IPS-NIHi11 (cell line): ENCODE measurements at regions not wholly inside any gene's neighbourhood (a gene's known extent, or its start where the extent isn't known, plus 50 kb on each side); places are given as distances from the start of the nearest gene placed in this dataset.
"Not testable (repeated sequence)": the region's sequence is repeated elsewhere in the genome, so short reads cannot be mapped to it uniquely, and the experiment has no call there.

Experiments
- DNase-seq: peaks from one replicate; pipeline ENCODE4 v3.0.0; 2012; ENCODE audit warnings: mixed read lengths, low spot score

- DNase-seq, result not testable (repeated sequence)
These were observed 165.8 kb downstream of the TMEM121 start for GRCh38 chr14:105692110-105692685.

- no peak for DNase-seq
These were observed 168.6 kb downstream of the TMEM121 start for GRCh38 chr14:105694961-105695360.

- not testable (repeated sequence) for DNase-seq
These were observed 170.0 kb downstream of the TMEM121 start for GRCh38 chr14:105696388-105696787.

- not testable (repeated sequence) for DNase-seq
These were observed 171.0 kb downstream of the TMEM121 start for GRCh38 chr14:105697414-105697813.

DNA sequence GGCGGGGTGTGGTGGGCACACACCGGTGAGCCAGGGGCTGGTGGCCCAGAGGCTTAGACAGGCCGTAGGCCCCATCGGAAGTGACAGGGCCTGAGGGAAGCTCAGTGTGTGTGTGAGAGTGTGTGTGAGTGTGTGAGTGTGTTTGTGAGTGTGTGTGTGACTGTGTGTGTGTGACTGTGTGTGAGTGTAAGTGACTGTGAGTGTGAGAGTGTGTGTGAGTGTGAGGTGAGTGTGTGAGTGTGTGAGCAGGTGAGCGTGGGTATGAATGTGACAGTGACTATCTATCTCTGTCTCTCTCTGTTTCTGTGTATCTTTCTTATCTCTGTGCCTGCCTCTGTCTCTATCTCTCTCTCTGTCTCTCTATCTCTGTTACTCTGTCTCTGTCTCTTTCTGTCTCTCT, 171.6 kb downstream of the TMEM121 start:
- DNase-seq, result not testable (repeated sequence)

DNA sequence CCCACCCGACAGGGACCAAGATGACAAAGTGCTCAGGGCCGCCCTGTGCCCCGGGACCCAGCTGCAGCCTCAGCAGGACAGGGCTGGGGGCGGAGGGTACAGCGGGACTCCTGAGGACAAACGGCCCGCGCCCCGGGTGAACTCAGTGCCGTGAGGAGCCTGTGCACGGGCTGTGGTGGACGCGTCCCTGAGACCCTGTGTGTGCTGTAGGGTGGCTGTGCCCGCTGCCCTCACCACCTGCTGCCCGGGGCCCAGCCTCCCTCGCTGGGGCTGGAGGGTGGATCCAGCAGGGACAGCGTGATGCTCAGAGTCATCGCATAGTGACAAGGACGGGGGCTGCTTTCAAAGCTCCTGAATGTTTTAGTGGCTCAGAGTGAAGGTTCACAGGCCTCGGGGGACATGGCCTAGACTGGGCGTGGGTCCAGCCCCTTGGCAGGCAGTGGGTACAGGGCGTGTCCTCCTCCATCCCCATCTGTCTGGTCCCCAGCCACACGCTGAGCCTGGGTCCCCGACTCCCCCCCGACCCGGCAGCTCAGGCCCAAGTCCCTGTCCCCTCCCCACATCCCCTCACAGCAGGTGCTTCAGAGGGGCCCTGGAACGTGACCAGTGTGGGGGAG, 172.7 kb downstream of the TMEM121 start:
- DNase-seq, result not testable (repeated sequence)

GRCh38 chr14:105699706-105700105, 173.3 kb downstream of the TMEM121 start:
- DNase-seq, result not testable (repeated sequence)

GRCh38 chr14:105700146-105700545, 173.8 kb downstream of the TMEM121 start:
- not testable (repeated sequence) for DNase-seq

DNA sequence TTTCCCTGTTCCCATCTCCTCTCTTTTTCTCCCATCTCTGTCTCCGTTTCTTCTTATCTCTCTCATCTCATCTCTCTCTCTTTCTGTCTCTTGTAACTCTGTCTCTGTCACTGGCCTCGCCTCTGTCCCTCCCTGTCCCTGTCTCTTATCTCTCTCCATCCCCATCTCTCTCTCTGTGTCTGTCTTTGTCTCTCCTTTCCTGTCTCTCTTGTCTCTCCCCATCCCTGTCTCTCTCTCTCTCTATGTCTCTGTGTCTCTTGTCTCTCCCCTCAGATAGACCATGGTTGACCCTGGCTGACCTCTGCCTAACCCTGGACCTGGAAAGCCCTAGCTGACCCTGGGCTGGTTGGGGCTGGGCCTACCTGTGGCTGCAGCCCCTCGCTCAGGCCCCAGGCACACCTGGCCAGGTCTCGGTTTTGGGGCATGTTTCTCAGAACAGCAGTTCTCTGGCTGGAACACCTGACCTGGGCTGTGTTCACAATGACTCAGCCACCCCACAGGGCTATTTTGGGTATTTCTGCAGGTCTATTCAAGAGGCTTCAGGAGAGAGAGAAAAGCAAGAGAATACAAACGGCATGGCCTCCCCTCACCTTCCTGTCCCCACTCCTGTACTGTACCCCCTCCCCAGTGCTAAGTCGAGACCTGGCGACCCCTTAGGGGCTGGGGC, 174.4 kb downstream of the TMEM121 start:
- DNase-seq, result no peak

- no peak for DNase-seq
These were observed 175.3 kb downstream of the TMEM121 start for GRCh38 chr14:105701456-105702274.

DNA sequence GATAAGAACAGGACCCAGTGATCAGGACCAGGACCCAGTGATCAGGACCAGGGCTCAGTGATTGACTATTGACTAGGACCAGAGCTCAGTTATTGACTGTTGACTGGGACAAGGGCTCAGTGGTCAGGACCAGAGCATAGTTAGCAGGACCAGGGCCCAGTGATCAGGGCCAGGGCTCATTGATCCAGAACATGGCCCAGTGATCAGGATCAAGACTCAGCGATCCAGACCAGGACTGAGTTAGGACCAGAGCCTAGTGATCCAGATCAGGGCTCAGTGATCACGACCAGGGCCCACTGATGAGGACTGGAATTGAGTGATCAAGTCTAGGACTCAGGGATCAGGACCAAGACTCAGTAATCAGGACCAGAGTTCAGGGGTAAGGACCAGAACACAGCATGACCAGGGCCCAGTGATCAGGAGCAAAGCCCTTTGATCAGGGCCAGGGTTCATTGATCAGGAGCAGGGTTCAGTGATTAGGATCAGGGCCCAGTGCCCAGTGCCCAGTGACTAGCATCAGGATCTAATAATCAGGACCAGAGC, 176.0 kb downstream of the TMEM121 start:
- no peak for DNase-seq

DNA sequence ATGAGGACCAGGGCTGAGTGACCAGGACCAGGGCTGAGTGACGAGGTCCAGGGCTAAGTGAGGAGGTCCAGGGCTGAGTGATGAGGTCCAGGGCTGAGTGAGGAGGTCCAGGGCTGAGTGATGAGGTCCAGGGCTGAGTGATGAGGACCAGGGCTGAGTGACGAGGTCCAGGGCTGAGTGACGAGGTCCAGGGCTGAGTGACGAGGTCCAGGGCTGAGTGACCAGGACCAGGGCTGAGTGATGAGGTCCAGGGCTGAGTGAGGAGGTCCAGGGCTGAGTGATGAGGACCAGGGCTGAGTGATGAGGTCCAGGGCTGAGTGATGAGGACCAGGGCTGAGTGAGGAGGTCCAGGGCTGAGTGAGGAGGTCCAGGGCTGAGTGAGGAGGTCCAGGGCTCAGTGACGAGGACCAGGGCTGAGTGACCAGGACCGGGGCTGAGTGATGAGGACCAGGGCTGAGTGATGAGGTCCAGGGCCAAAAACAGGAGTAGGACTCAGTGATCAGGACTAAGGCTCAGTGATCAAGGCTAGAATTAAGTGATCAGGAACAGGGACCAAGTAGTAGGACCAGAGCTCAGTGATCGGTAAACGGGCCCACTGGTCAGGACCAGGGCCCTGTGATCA, 176.8 kb downstream of the TMEM121 start:
- not testable (repeated sequence) for DNase-seq

GRCh38 chr14:105704091-105704490, 177.7 kb downstream of the TMEM121 start:
- not testable (repeated sequence) for DNase-seq

DNA sequence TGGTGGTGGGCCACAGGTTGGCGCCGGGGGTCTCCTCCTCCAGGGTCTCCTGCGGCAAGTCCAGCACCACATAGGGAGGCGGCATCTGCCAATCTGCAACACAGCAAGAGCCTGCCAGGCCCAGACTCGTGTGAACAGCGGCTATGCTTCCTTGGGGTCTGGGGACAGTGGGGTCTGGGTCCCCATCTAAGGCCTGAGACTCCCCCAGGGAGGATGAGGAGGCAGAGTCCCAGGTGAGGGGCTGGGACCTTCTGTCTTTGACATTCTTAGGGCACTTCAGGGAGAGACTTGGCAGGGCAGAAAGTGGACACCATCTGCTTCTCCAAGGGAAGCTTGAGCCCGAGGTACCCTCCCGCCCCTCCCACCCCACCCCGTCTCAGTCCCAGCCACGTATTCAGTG, 178.1 kb downstream of the TMEM121 start:
- not testable (repeated sequence) for DNase-seq

- not testable (repeated sequence) for DNase-seq
These were observed 179.1 kb downstream of the TMEM121 start for GRCh38 chr14:105705512-105705861.

- not testable (repeated sequence) for DNase-seq
These were observed 179.7 kb downstream of the TMEM121 start for GRCh38 chr14:105705862-105706700.

DNA sequence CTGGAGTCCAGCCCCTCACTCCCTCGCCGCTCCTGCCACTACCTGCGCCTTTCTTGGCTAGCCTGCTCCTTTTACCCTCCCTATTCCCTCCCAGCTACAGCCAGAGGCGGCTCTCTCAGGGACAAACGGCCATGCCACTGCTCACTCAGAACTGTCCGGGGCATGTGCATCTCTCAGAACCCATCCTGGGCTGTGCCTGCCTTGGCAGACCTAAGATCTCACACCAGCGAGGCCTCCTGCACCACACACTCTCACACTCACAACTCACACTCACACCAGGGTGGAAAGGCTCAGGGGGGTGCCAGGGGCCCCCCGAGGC, 180.3 kb downstream of the TMEM121 start:
- not testable (repeated sequence) for DNase-seq

GRCh38 chr14:105707099-105707498, 180.7 kb downstream of the TMEM121 start:
- DNase-seq, result not testable (repeated sequence)

DNA sequence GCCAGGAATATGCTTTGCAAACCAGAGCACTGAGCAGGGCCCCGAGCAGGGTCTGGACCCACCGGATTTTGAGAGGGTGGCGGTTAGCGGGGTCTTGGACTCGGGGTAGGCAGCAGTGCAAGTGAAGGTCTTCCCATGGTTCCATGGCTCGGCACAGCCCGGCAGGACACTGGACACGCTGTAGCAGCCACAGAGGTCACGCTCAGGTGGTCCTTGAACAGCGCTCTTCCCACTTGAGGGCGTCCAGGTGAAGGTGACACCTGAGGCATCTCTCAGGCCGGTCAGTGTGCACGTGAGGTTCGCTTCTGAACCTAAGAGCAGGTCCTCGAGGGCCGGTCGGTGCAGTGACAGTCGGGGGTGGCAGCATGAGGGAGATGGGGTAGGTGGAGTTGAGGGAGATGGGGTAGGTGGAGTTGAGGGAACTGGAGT, 181.4 kb downstream of the TMEM121 start:
- not testable (repeated sequence) for DNase-seq

GRCh38 chr14:105708251-105709134, 182.1 kb downstream of the TMEM121 start:
- not testable (repeated sequence) for DNase-seq
